ENCODE measurements at regions not wholly inside any gene's neighbourhood (a gene's known extent, or its start where the extent isn't known, plus 50 kb on each side); places are given as distances from the start of the nearest gene placed in this dataset.

DNA sequence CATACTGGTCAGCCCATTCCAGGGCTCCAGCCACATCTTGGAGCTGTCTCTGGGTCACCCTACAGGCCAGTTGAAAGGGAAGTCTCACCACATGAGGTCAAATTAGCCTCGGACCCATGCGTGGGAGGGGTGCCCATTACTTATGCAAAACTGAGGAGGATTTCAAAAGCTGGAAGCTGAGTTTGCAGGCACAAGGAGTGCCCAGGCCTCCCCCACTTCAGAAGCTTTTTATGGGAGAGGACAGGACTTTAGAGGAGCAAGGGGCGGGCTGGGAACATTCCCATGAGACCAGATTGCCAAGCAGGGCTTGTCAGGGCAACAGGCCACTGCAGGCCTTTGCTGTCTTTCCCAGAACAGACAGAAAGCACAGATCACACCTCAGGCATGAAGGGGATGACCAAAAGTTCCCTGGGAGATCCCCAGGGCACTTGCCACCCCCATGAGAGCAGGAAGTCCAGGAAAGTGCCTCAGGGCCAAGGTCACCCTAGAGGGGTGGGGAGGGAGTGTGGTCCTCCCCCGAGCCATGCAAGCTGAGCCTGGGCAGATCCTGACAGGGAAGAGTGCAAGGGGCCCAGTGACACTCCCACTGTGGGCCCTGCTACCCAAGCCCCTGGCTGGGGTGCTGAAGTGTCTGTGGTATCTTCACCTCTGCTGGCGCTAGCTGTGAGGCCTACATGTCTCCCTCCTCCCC lies 267.7 kb downstream of the BCL11A start:
- no peak for TF ChIP-seq EZH2 (IDR thresholded peaks at IDR 0.05; ENCODE audit: insufficient read depth, poor library complexity, severe bottlenecking)
- TF ChIP-seq EZH2phosphoT487 (IDR thresholded peaks at IDR 0.05; ENCODE audit: insufficient read depth, low read depth): no peak

Measured in GM23248 (cell line).